K562 (cell line): ENCODE measurements at regions not wholly inside any gene's neighbourhood (a gene's known extent, or its start where the extent isn't known, plus 50 kb on each side); places are given as distances from the start of the nearest gene placed in this dataset.

ENCODE experiments used
- ATAC-seq: fragments of 200-7000 bp; cut with Tn5 transposase; 3 replicates; pipeline ENCODE4 v1.9.1; 2020; ENCODE audit warnings: moderate library complexity
- BruUV-seq: library from RNA; stranded (reverse); fragments of 400-500 nt; replicated peaks from 2 replicates; lab custom pipeline; 2021; lab: Mats Ljungman, UMichigan
- CTCF ChIA-PET: fragments of 300-600 bp; formaldehyde crosslinking; extraction: SDS; loops from one replicate; lab custom pipeline; 2021; ENCODE audit warnings: low intra/inter-chr PET ratio; lab: Yijun Ruan, JAX
- POLR2A ChIA-PET: fragments of 300-600, 350-650 bp; sonication (Branson Sonifier 250); formaldehyde crosslinking; extraction: SDS; loops from one replicate; lab custom pipeline; 2021; ENCODE audit warnings: antibody characterized with exemption, inconsistent platforms; lab: Yijun Ruan, JAX
- DNase-seq, 4 experiments: peaks; one replicate each; pipeline versions ENCODE4 v3.0.0 to v3.0.0-alpha.2; 2011 to 2018; ENCODE audit warnings: low spot score in 3 of 4, mixed read lengths in 3 of 4; ENCODE audit errors: extremely low read depth in 1 of 4
- FAIRE-seq: peaks from 2 replicates; lab custom pipeline; 2011; peaks lifted over from hg19 to GRCh38; lab: Jason Lieb, UNC
- H2AFZ ChIP-seq: 2 replicates; pipeline ENCODE4 v1.6.0; 2011; ENCODE audit warnings: low read depth, low read length, control low read depth, inconsistent platforms
- H3K27ac ChIP-seq: fragments of 200-600 bp; 3 replicates; pipeline ENCODE4 v1.8.0; 2011; ENCODE audit warnings: low read depth, mild to moderate bottlenecking, control low read depth, inconsistent platforms, low read length, moderate library complexity, mixed read lengths; ENCODE audit errors: extremely low read depth
- H3K27me3 ChIP-seq, 2 experiments: fragments of 300-600 bp in 1 of 2; 2 replicates in 1 of 2; 3 replicates in 1 of 2; pipeline versions ENCODE4 v1.6.0 to v1.8.0; 2011; ENCODE audit warnings: inconsistent platforms in 2 of 2, low read length in 2 of 2, mild to moderate bottlenecking in 1 of 2, mixed read lengths in 1 of 2, moderate library complexity in 1 of 2; ENCODE audit not compliant: control insufficient read depth in 2 of 2, insufficient read depth in 2 of 2
- H3K36me3 ChIP-seq: fragments of 300-600 bp; 3 replicates; pipeline ENCODE4 v1.8.0; 2011; ENCODE audit warnings: mild to moderate bottlenecking, low read length, inconsistent platforms; ENCODE audit not compliant: control insufficient read depth, insufficient read depth
- H3K4me1 ChIP-seq, 2 experiments: fragments of 200-600 bp in 1 of 2; replicated peaks in 1 of 2; 2 replicates in 1 of 2; 3 replicates in 1 of 2; pipeline versions ENCODE4 v1.5.1 to v1.8.0; 2011; ENCODE audit warnings: inconsistent platforms in 2 of 2, low read length in 2 of 2, mild to moderate bottlenecking in 1 of 2, mixed read lengths in 1 of 2, moderate library complexity in 1 of 2; ENCODE audit not compliant: control insufficient read depth in 2 of 2, insufficient read depth in 2 of 2
- H3K4me2 ChIP-seq: 2 replicates; pipeline ENCODE4 v1.6.1; 2011; ENCODE audit warnings: low read length, control low read depth, inconsistent platforms, mixed read lengths; ENCODE audit not compliant: insufficient read depth
- H3K4me3 ChIP-seq: fragments of 200-600 bp; sonication (generic), shearing (Covaris generic); 2 replicates; pipeline ENCODE4 v1.5.1; 2016; ENCODE audit warnings: control low read depth, inconsistent platforms
- H3K79me2 ChIP-seq: fragments of 200-600 bp; 3 replicates; pipeline ENCODE4 v1.8.0; 2011; ENCODE audit warnings: low read length, inconsistent platforms; ENCODE audit not compliant: control insufficient read depth, insufficient read depth
- H3K9ac ChIP-seq, 2 experiments: 2 replicates each; pipeline versions ENCODE4 v1.6.0 to v1.6.1; 2011; ENCODE audit warnings: low read depth in 2 of 2, low read length in 2 of 2, control low read depth in 1 of 2, inconsistent platforms in 1 of 2, mild to moderate bottlenecking in 1 of 2, mixed read lengths in 1 of 2; ENCODE audit not compliant: insufficient read depth in 1 of 2
- H3K9me1 ChIP-seq: one replicate; pipeline ENCODE4 v1.6.0; 2011; ENCODE audit warnings: inconsistent platforms, mild to moderate bottlenecking, low read length, moderate library complexity; ENCODE audit not compliant: control insufficient read depth, insufficient read depth
- H3K9me3 ChIP-seq: replicated peaks from 2 replicates; pipeline ENCODE4 v1.5.1; 2011; ENCODE audit warnings: low read depth, low read length, inconsistent platforms; ENCODE audit not compliant: control insufficient read depth, insufficient read depth
- H4K20me1 ChIP-seq: replicated peaks from 2 replicates; pipeline ENCODE4 v1.6.1; 2011; ENCODE audit warnings: low read length, inconsistent platforms, mixed read lengths; ENCODE audit not compliant: control insufficient read depth, insufficient read depth
- BHLHE40 ChIP-seq: IDR thresholded peaks from 2 replicates; pipeline ENCODE4 v1.6.1; 2011; ENCODE audit warnings: low read length, improper control_type of control experiment
- LEF1 ChIP-seq: fragments of 450-650 bp; IDR thresholded peaks from 2 replicates; pipeline ENCODE4 v1.6.1; 2016; ENCODE audit warnings: mild to moderate bottlenecking
- MBD2 ChIP-seq: sonication (generic); IDR thresholded peaks from 2 replicates; pipeline ENCODE4 v1.6.1; 2016; ENCODE audit warnings: low read depth, borderline replicate concordance
- PCBP2 ChIP-seq: fragments of 200-400 bp; formaldehyde crosslinking; IDR thresholded peaks from 2 replicates; pipeline ENCODE4 v1.6.1; 2018; ENCODE audit warnings: low read length, low read depth, mild to moderate bottlenecking, moderate library complexity; ENCODE audit not compliant: poor library complexity, severe bottlenecking
- SIN3B ChIP-seq: fragments of 450-650 bp; IDR thresholded peaks from 2 replicates; pipeline ENCODE4 v1.6.1; 2017; ENCODE audit warnings: low read depth, mild to moderate bottlenecking, moderate library complexity
- SRSF3 ChIP-seq: fragments of 200-400 bp; formaldehyde crosslinking; IDR thresholded peaks from 2 replicates; pipeline ENCODE4 v1.6.1; 2016; ENCODE audit warnings: mild to moderate bottlenecking, low read length, moderate library complexity; ENCODE audit not compliant: insufficient read depth
- SRSF7 ChIP-seq: fragments of 200-400 bp; formaldehyde crosslinking; optimal IDR thresholded peaks from 2 replicates; pipeline ENCODE3; 2017; ENCODE audit warnings: mild to moderate bottlenecking, low read depth, low read length
- TBP ChIP-seq: optimal IDR thresholded peaks from 2 replicates; pipeline ENCODE3; 2011; ENCODE audit warnings: low read depth, low read length, improper control_type of control experiment
- THAP7 ChIP-seq: fragments of 250-450 bp; sonication (Bioruptor Pico); IDR thresholded peaks from 2 replicates; pipeline ENCODE4 v1.5.0; 2021
- ZNF134 ChIP-seq: fragments of 250-450 bp; sonication (Bioruptor Pico); conservative IDR thresholded peaks from 2 replicates; pipeline ENCODE4 v1.4.0; 2020
- ZNF444 ChIP-seq: fragments of 250-450 bp; sonication (Bioruptor Pico); IDR thresholded peaks from 2 replicates; pipeline ENCODE4 v1.4.0; 2020; ENCODE audit warnings: mild to moderate bottlenecking, moderate library complexity
- ZNF551 ChIP-seq: fragments of 250-450 bp; sonication (Bioruptor Pico); IDR thresholded peaks from 2 replicates; pipeline ENCODE4 v1.5.0; 2021; ENCODE audit warnings: mild to moderate bottlenecking, moderate library complexity
- ZZZ3 ChIP-seq: fragments of 450-650 bp; IDR thresholded peaks from 2 replicates; pipeline ENCODE4 v1.6.1; 2016; ENCODE audit warnings: antibody characterized with exemption, mild to moderate bottlenecking, moderate library complexity
- WGBS: fragments of 100-300 bp; shearing (Covaris generic); methylation state at CpG from one replicate; pipeline ENCODE4 v1.1.6; 2016; ENCODE audit warnings: low coverage, mixed read lengths; ENCODE audit not compliant: insufficient coverage; ENCODE audit errors: missing lambda C conversion rate; 5-methylcytosine and 5-hydroxymethylcytosine counted together
- in situ Hi-C: fragments of 300-500 bp; cut with MboI; formaldehyde crosslinking; loops from 4 replicates; pipeline ENCODE4 v1.15.0; 2018; ENCODE audit warnings: inconsistent platforms, mixed read lengths
- intact Hi-C: fragments of 100-400 bp; cut with micrococcal nuclease; formaldehyde crosslinking; loops from 2 replicates; pipeline ENCODE4 v1.14.2; 2022
- TF ChIP-seq, protein P1 (sequence below): fragments of 250-450 bp; sonication (Bioruptor Pico); IDR thresholded peaks from 2 replicates; pipeline ENCODE4 v1.8.0; 2022; ENCODE audit warnings: moderate library complexity, mild to moderate bottlenecking, inconsistent platforms
- TF ChIP-seq, protein P2 (sequence below): fragments of 250-450 bp; sonication (Bioruptor Pico); IDR thresholded peaks from 2 replicates; pipeline ENCODE4 v1.4.0; 2020; ENCODE audit warnings: mild to moderate bottlenecking

- WGBS, result 0% methylated on average over 1 of the region's 1 CpG
- no peak for ATAC-seq
- no peak for DNase-seq
- no peak for FAIRE-seq
- ChIA-PET CTCF (no interaction called here), POLR2A (no interaction called here)
- intact Hi-C loops, result no loop called here
- H3K9me1 ChIP-seq, result no peaks in the 10 kb centered on the region
- no TSS peak for BruUV-seq
- no peak overlapping the region for H3K27ac ChIP-seq
- no peaks in the 10 kb centered on the region for H4K20me1 ChIP-seq
- no peak overlapping the region for H3K9ac ChIP-seq
- H3K4me1 ChIP-seq, result no peaks in the 10 kb centered on the region
- H2AFZ ChIP-seq, result no peak overlapping the region
- no peak overlapping the region for H3K4me3 ChIP-seq
- H3K27me3 ChIP-seq, result no peaks in the 10 kb centered on the region
- H3K4me2 ChIP-seq, result no peak overlapping the region
- H3K79me2 ChIP-seq, result no peaks in the 10 kb centered on the region
- no peaks in the 10 kb centered on the region for H3K36me3 ChIP-seq
- TF ChIP-seq PCBP2, result no peak
- TF ChIP-seq, protein P1, sequence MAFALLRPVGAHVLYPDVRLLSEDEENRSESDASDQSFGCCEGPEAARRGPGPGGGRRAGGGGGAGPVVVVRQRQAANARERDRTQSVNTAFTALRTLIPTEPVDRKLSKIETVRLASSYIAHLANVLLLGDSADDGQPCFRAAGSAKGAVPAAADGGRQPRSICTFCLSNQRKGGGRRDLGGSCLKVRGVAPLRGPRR, result no peak
- in situ Hi-C loops, result no loop called here
- H3K9me3 ChIP-seq, result no peaks in the 10 kb centered on the region
These were observed 856.6 kb upstream of the KLHL1 start for GRCh38 chr13:70964874-70965273.

DNA sequence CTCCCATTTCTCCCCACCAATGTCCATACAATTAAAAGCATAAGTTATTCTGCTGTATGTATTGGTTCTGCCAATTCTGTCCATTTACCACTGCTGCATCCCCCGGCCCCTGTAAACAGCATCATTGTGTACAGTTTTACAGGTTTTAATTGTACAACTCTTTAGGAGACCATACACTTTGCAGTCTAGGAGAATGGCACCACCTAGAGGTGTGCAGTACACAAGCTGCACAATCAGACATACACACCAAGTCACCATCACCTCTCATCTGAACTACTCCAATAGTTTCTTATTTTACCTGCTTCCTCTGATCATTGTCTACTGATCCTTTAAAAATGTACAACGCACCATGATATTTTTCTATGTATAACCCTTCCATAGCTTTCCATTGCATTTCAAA is 855.9 kb upstream of the KLHL1 start:
- H3K4me2 ChIP-seq, result no peak overlapping the region
- no peak overlapping the region for H2AFZ ChIP-seq
- CTCF ChIA-PET, result no interaction called here
- H3K9me3 ChIP-seq, result no peaks in the 10 kb centered on the region
- DNase-seq (no peak), FAIRE-seq (no peak), ATAC-seq (no peak)
- H3K4me1 ChIP-seq, result no peaks in the 10 kb centered on the region
- POLR2A ChIA-PET, result no interaction called here
- H3K9me1 ChIP-seq, result no peaks in the 10 kb centered on the region
- intact Hi-C loops (no loop called here), in situ Hi-C loops (no loop called here)
- H3K27ac ChIP-seq, result no peak overlapping the region
- no peak overlapping the region for H3K4me3 ChIP-seq
- 0% methylated on average over 2 of the region's 2 CpGs for WGBS
- no peaks in the 10 kb centered on the region for H3K27me3 ChIP-seq
- no peaks in the 10 kb centered on the region for H3K36me3 ChIP-seq
- BruUV-seq, result no TSS peak
- no peak overlapping the region for H3K9ac ChIP-seq
- no peaks in the 10 kb centered on the region for H4K20me1 ChIP-seq
- H3K79me2 ChIP-seq, result no peaks in the 10 kb centered on the region
- no peak for TF ChIP-seq THAP7 (CRISPR knock-in tag)
- no peak for TF ChIP-seq LEF1
- TF ChIP-seq SRSF3, result no peak
- no peak for TF ChIP-seq BHLHE40
- TF ChIP-seq TBP, result no peak
- TF ChIP-seq SRSF7, result no peak
- TF ChIP-seq, protein P2, sequence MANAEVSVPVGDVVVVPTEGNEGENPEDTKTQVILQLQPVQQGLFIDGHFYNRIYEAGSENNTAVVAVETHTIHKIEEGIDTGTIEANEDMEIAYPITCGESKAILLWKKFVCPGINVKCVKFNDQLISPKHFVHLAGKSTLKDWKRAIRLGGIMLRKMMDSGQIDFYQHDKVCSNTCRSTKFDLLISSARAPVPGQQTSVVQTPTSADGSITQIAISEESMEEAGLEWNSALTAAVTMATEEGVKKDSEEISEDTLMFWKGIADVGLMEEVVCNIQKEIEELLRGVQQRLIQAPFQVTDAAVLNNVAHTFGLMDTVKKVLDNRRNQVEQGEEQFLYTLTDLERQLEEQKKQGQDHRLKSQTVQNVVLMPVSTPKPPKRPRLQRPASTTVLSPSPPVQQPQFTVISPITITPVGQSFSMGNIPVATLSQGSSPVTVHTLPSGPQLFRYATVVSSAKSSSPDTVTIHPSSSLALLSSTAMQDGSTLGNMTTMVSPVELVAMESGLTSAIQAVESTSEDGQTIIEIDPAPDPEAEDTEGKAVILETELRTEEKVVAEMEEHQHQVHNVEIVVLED (CRISPR knock-in tag), result no peak
- no peak for TF ChIP-seq ZNF134 (CRISPR knock-in tag)
- no peak for TF ChIP-seq ZNF444 (CRISPR knock-in tag)
- TF ChIP-seq MBD2, result no peak
- TF ChIP-seq SIN3B, result no peak
- TF ChIP-seq ZZZ3, result no peak
- no peak for TF ChIP-seq ZNF551 (CRISPR knock-in tag)
